CD4-positive, alpha-beta T cell (primary cell): ENCODE measurements at regions not wholly inside any gene's neighbourhood (a gene's known extent, or its start where the extent isn't known, plus 50 kb on each side); places are given as distances from the start of the nearest gene placed in this dataset.

Experiments
- ATAC-seq: fragments of 200-7000 bp; cut with Tn5 transposase; one replicate; pipeline ENCODE4 v1.10.0; 2022; ENCODE audit warnings: mild to moderate bottlenecking; ENCODE audit not compliant: poor library complexity
- CTCF ChIA-PET: fragments of 350-600 bp; sonication (Branson Sonifier 250); formaldehyde crosslinking; loops from one replicate; lab custom pipeline; 2021; ENCODE audit warnings: antibody characterized with exemption, inconsistent platforms; lab: Charles Lee
- POLR2A ChIA-PET: fragments of 350-600 bp; sonication (Branson Sonifier 250); formaldehyde crosslinking; loops from one replicate; lab custom pipeline; 2021; ENCODE audit warnings: antibody characterized with exemption, inconsistent platforms; lab: Charles Lee
- DNase-seq, 14 experiments: peaks; one replicate each; pipeline ENCODE4 v3.0.0-alpha.2; 2013 to 2020; ENCODE audit warnings: mixed read lengths in 2 of 14
- H3K27ac ChIP-seq, 2 donors: one replicate each; pipeline versions ENCODE4 v1.5.1 to v1.7.0; 2013; ENCODE audit warnings: low read length in 2 of 2, low read depth in 1 of 2, mild to moderate bottlenecking in 1 of 2
- H3K27me3 ChIP-seq, 2 experiments: 1 replicate in 1 of 2; 2 replicates in 1 of 2; pipeline versions ENCODE4 v1.6.1 to v1.7.0; 2013; ENCODE audit warnings: low read length in 2 of 2, control low read depth in 1 of 2, mild to moderate bottlenecking in 1 of 2, moderate library complexity in 1 of 2; ENCODE audit not compliant: insufficient read depth in 2 of 2, control insufficient read depth in 1 of 2
- H3K36me3 ChIP-seq: one replicate; pipeline ENCODE4 v1.6.1; 2013; ENCODE audit warnings: low read length, control low read depth; ENCODE audit not compliant: insufficient read depth
- H3K4me1 ChIP-seq: one replicate; pipeline ENCODE4 v1.6.1; 2013; ENCODE audit warnings: low read length, control low read depth; ENCODE audit not compliant: insufficient read depth
- H3K4me3 ChIP-seq: one replicate; pipeline ENCODE4 v1.5.1; 2013; ENCODE audit warnings: mild to moderate bottlenecking, low read length, moderate library complexity
- H3K9me3 ChIP-seq, 2 experiments: 1 replicate in 1 of 2; 2 replicates in 1 of 2; pipeline versions ENCODE4 v1.6.1 to v1.7.0; 2013; ENCODE audit warnings: low read length in 2 of 2, mild to moderate bottlenecking in 2 of 2, control low read depth in 1 of 2, moderate library complexity in 1 of 2; ENCODE audit not compliant: control insufficient read depth in 1 of 2, insufficient read depth in 1 of 2
- H3K27ac Mint-ChIP-seq: one replicate; pipeline ENCODE4 v1.8.0; 2020; ENCODE audit warnings: mixed read lengths
- H3K27me3 Mint-ChIP-seq: one replicate; pipeline ENCODE4 v1.8.0; 2021; ENCODE audit warnings: mixed read lengths
- H3K36me3 Mint-ChIP-seq: one replicate; pipeline ENCODE4 v1.8.0; 2021; ENCODE audit warnings: low read depth, mixed read lengths
- H3K4me1 Mint-ChIP-seq: one replicate; pipeline ENCODE4 v1.8.0; 2021; ENCODE audit warnings: low read depth, mixed read lengths
- H3K4me3 Mint-ChIP-seq: one replicate; pipeline ENCODE4 v1.8.0; 2020; ENCODE audit warnings: mild to moderate bottlenecking, mixed read lengths
- H3K9me3 Mint-ChIP-seq: one replicate; pipeline ENCODE4 v1.8.0; 2020; ENCODE audit warnings: mixed read lengths
- intact Hi-C, 2 experiments: fragments of 100-400 bp; cut with DNase I in 1 of 2; cut with micrococcal nuclease in 1 of 2; formaldehyde crosslinking; loops; one replicate each; pipeline versions ENCODE4 v1.15.1 to v1.9.0; 2023 to 2025; cut with DNase I, micrococcal nuclease
- TF ChIP-seq, protein P1 (sequence below): fragments of 200-600 bp; IDR thresholded peaks from one replicate; pipeline ENCODE4 v1.8.0; 2022; ENCODE audit warnings: antibody characterized with exemption, mild to moderate bottlenecking

DNA sequence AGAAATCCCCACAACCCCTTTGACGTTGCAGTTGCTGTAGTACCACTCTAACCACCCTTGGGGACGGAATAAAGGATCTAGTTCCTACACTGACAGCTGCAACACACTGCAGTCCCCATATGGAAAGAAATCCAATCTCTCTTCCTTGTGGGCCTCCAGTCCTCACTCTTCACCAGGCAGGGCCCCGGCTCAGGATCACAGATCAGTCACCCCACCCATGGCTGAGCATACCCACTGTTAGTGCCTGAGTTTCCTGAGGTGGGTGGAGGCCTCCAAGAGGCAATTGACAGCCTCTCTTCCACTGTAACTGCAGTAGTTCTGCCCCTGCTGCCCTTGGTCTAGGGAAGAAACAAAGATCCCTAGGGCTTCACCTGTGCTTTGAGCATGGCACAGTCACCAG is 670.0 kb upstream of the CDH2 start:
- Mint-ChIP-seq H3K4me3 (no peak overlapping the region), H3K9me3 (peaks cover 11% of the 10 kb centered on the region), H3K36me3 (no peaks in the 10 kb centered on the region), H3K27me3 (no peaks in the 10 kb centered on the region), H3K4me1 (no peaks in the 10 kb centered on the region), H3K27ac (no peak overlapping the region)
- Histone ChIP-seq H3K36me3 (no peaks in the 10 kb centered on the region), H3K4me3 (no peak overlapping the region), H3K4me1 (no peaks in the 10 kb centered on the region), H3K9me3 (peaks cover 0 to 7% of the 10 kb centered on the region in 2 experiments), H3K27ac (no peak overlapping the region), H3K27me3 (no peaks in the 10 kb centered on the region)
- intact Hi-C loops, result no loop called here
- ChIA-PET CTCF (interaction anchor here (1.0 kb wide), 1 partner anchor 10 kb away, joined by 3 read pairs; no protein-coding TSS in a partner anchor), POLR2A (no interaction called here)
- TF ChIP-seq, protein P1, sequence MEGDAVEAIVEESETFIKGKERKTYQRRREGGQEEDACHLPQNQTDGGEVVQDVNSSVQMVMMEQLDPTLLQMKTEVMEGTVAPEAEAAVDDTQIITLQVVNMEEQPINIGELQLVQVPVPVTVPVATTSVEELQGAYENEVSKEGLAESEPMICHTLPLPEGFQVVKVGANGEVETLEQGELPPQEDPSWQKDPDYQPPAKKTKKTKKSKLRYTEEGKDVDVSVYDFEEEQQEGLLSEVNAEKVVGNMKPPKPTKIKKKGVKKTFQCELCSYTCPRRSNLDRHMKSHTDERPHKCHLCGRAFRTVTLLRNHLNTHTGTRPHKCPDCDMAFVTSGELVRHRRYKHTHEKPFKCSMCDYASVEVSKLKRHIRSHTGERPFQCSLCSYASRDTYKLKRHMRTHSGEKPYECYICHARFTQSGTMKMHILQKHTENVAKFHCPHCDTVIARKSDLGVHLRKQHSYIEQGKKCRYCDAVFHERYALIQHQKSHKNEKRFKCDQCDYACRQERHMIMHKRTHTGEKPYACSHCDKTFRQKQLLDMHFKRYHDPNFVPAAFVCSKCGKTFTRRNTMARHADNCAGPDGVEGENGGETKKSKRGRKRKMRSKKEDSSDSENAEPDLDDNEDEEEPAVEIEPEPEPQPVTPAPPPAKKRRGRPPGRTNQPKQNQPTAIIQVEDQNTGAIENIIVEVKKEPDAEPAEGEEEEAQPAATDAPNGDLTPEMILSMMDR, result no peak
- ATAC-seq (no peak), DNase-seq (no peak)

DNA sequence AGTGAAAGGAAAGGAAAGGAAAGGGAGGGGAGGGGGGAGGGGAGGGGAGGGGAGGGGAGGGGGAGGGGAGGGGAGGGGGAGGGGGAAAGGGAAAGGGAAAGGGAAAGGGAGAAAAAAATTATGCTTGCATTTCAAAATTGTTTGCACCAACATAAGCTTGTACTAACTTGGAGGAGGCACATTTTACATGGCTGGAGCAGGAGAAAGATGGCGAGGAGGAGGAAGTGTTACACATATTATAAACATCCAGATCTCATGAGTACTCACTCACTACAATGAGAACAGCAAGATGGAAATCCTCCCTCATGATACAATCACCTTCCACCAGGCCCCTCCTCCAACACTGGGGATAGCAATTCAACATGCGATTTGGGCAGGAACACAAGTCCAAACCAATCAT is 660.2 kb upstream of the CDH2 start:
- DNase-seq (no peak), ATAC-seq (no peak)
- TF ChIP-seq, protein P1, result no peak
- H3K27ac Mint-ChIP-seq, result no peak overlapping the region
- CTCF ChIA-PET, result interaction anchor here (0.8 kb wide), 1 partner anchor 10 kb away, joined by 3 read pairs; no protein-coding TSS in a partner anchor
- no peaks in the 10 kb centered on the region for H3K27me3 ChIP-seq
- H3K36me3 Mint-ChIP-seq, result no peaks in the 10 kb centered on the region
- H3K4me3 Mint-ChIP-seq, result no peak overlapping the region
- intact Hi-C loops, result no loop called here
- no peaks in the 10 kb centered on the region for H3K4me1 ChIP-seq
- H3K9me3 ChIP-seq, result peaks cover 0 to 9% of the 10 kb centered on the region in 2 experiments
- H3K9me3 Mint-ChIP-seq, result peaks cover 9% of the 10 kb centered on the region
- no peak overlapping the region for H3K4me3 ChIP-seq
- H3K4me1 Mint-ChIP-seq, result no peaks in the 10 kb centered on the region
- no peaks in the 10 kb centered on the region for H3K36me3 ChIP-seq
- no peak overlapping the region for H3K27ac ChIP-seq
- H3K27me3 Mint-ChIP-seq, result no peaks in the 10 kb centered on the region
- POLR2A ChIA-PET, result no interaction called here

DNA sequence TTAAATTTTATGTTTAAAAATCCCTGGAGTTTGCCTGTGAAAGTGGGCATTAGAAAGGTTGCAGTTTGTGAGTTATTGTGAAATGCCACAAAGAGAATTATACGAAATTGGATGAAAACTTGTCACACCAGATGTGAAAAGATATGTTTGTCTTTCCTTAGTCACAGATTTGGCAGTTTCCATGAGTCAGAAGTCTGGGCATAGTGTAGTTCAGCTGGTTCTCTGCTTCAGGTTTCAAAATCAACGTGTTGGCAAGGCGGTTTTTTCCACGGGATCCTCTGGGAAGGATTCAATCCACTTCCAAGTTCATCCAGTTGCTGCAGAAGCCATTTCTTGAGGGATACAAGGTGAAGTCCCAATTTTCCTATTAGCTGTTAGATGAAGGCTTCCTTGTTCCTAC is 658.0 kb upstream of the CDH2 start:
- CTCF ChIA-PET, result no interaction called here
- TF ChIP-seq, protein P1, result no peak
- intact Hi-C loops, result no loop called here
- no peak for ATAC-seq
- Mint-ChIP-seq H3K27me3 (no peaks in the 10 kb centered on the region), H3K4me3 (no peak overlapping the region), H3K4me1 (no peaks in the 10 kb centered on the region), H3K27ac (no peak overlapping the region), H3K36me3 (no peaks in the 10 kb centered on the region), H3K9me3 (no peaks in the 10 kb centered on the region)
- Histone ChIP-seq H3K36me3 (no peaks in the 10 kb centered on the region), H3K27ac (no peak overlapping the region), H3K9me3 (peaks cover 0 to 9% of the 10 kb centered on the region in 2 experiments), H3K27me3 (no peaks in the 10 kb centered on the region), H3K4me3 (no peak overlapping the region), H3K4me1 (no peaks in the 10 kb centered on the region)
- no peak for DNase-seq
- POLR2A ChIA-PET, result no interaction called here
